Occipital lobe (tissue), 1 donor: ENCODE measurements at regions not wholly inside any gene's neighbourhood (a gene's known extent, or its start where the extent isn't known, plus 50 kb on each side); places are given as distances from the start of the nearest gene placed in this dataset.

ENCODE experiments used
- DNase-seq: peaks from one replicate; lab custom pipeline; 2025; lab: John Stamatoyannopoulos, UW

- no peak for DNase-seq
Measured at GRCh38 chr13:97134364-97135095, 87.6 kb upstream of the MBNL2 start.

- no peak for DNase-seq
Measured at GRCh38 chr13:97135883-97136282, 86.2 kb upstream of the MBNL2 start.

- DNase-seq = no peak
Measured at GRCh38 chr13:97136418-97136817, 85.7 kb upstream of the MBNL2 start.

- DNase-seq = no peak
Measured at GRCh38 chr13:97139691-97140090, 82.4 kb upstream of the MBNL2 start.

GRCh38 chr13:97140131-97140530, 82.0 kb upstream of the MBNL2 start:
- DNase-seq = no peak

GRCh38 chr13:97140611-97141010, 81.5 kb upstream of the MBNL2 start:
- no peak for DNase-seq

- DNase-seq = no peak
Measured at GRCh38 chr13:97141097-97141496, 81.0 kb upstream of the MBNL2 start.

GRCh38 chr13:97141564-97142005, 80.5 kb upstream of the MBNL2 start:
- peak; percentile 64 for DNase-seq

GRCh38 chr13:97142452-97142851, 79.7 kb upstream of the MBNL2 start:
- DNase-seq = no peak

GRCh38 chr13:97145057-97145456, 77.1 kb upstream of the MBNL2 start:
- no peak for DNase-seq

GRCh38 chr13:97148894-97149293, 73.2 kb upstream of the MBNL2 start:
- no peak for DNase-seq

- DNase-seq = no peak
Measured at GRCh38 chr13:97160421-97160820, 61.7 kb upstream of the MBNL2 start.

GRCh38 chr13:97161582-97162231, 60.4 kb upstream of the MBNL2 start:
- DNase-seq = no peak

- DNase-seq = no peak
Measured at GRCh38 chr13:97165502-97166425, 56.4 kb upstream of the MBNL2 start.

- no peak for DNase-seq
Measured at GRCh38 chr13:97171136-97171535, 51.0 kb upstream of the MBNL2 start.
